Fibroblast of mammary gland (primary cell): ENCODE measurements at regions not wholly inside any gene's neighbourhood (a gene's known extent, or its start where the extent isn't known, plus 50 kb on each side); places are given as distances from the start of the nearest gene placed in this dataset.
A peak's percentile ranks its signal among the peaks of the same experiment; 100 is the strongest.

Experiments
- DNase-seq: peaks from one replicate; pipeline ENCODE4 v3.0.0-alpha.2; 2010; ENCODE audit warnings: low read depth
- H3K4me3 ChIP-seq: 2 replicates; pipeline ENCODE4 v1.5.1; 2011; ENCODE audit warnings: low read depth, mild to moderate bottlenecking, low read length, moderate library complexity; ENCODE audit not compliant: control insufficient read depth
- TF ChIP-seq, protein P1 (sequence below): conservative IDR thresholded peaks from 2 replicates; pipeline ENCODE4 v1.5.1; 2011; ENCODE audit warnings: low read depth, low read length, inconsistent platforms; ENCODE audit not compliant: control insufficient read depth, insufficient read depth

DNA sequence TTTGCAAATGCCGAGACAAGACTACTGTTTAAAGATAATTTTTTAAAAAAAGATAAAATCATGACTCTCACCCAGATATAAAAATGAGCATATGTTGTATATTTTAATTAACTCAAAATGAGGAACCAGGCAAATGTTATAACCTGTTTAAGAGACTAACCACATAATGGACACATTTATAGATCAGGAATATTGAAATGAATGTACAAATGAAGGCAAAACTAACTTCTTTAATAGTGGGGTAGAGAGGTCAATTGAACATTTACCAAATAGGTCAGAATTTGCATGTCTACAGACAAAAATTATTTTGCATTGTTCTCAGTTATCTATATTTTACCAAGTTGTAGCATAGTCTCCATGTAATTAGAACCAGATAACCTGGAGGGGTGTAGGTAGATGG, 134.3 kb upstream of the PFN2 start:
- TF ChIP-seq, protein P1, sequence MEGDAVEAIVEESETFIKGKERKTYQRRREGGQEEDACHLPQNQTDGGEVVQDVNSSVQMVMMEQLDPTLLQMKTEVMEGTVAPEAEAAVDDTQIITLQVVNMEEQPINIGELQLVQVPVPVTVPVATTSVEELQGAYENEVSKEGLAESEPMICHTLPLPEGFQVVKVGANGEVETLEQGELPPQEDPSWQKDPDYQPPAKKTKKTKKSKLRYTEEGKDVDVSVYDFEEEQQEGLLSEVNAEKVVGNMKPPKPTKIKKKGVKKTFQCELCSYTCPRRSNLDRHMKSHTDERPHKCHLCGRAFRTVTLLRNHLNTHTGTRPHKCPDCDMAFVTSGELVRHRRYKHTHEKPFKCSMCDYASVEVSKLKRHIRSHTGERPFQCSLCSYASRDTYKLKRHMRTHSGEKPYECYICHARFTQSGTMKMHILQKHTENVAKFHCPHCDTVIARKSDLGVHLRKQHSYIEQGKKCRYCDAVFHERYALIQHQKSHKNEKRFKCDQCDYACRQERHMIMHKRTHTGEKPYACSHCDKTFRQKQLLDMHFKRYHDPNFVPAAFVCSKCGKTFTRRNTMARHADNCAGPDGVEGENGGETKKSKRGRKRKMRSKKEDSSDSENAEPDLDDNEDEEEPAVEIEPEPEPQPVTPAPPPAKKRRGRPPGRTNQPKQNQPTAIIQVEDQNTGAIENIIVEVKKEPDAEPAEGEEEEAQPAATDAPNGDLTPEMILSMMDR: no peak

DNA sequence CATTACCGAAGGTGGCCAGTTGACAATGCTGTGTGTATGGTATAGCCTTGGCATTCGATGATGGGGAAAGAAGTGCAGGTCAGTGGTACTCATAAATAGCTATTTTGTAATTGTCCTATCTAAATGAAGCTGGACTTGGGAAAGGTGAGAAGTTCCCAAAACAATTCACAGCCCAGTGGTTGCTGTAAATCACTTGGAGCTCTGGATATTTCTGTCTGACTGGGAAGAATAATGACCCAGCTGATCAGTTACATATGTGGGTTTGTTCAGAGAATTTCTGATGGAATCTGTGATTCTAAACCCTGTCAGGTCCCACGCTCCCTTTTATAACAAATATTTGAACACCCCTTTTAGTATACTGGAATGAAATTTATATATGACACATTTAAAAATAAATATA, 133.9 kb upstream of the PFN2 start:
- H3K4me3 ChIP-seq: no peak overlapping the region
- DNase-seq: peak; percentile 26
- TF ChIP-seq, protein P1: no peak

More for the DNA sequence above, 134.3 kb upstream of the PFN2 start:
- DNase-seq: no peak
- H3K4me3 ChIP-seq: no peak overlapping the region

- TF ChIP-seq, protein P1: no peak
- H3K4me3 ChIP-seq: no peak overlapping the region
- DNase-seq: peak; percentile 24
Measured at GRCh38 chr3:150101016-150101415, 130.3 kb upstream of the PFN2 start.

DNA sequence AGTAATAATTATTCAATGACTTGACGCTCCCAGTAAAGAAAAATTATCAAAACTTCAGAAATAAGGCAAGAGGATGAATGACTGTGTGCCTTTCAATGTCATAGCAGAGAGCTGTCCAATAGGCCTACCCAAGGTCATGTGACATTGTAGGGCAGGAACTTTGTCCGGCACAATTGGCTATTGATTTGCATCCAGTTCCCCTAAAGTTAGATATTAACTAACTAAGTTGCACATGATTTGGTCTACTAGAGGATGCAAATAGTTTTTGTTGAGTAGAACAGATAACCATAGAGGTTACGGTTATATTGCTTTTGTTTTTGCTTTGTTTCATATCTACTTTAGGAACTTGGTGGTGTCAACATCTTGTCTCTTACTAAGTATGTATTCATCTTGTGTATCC, 127.9 kb upstream of the PFN2 start:
- TF ChIP-seq, protein P1: no peak
- DNase-seq: no peak
- no peak overlapping the region for H3K4me3 ChIP-seq

DNA sequence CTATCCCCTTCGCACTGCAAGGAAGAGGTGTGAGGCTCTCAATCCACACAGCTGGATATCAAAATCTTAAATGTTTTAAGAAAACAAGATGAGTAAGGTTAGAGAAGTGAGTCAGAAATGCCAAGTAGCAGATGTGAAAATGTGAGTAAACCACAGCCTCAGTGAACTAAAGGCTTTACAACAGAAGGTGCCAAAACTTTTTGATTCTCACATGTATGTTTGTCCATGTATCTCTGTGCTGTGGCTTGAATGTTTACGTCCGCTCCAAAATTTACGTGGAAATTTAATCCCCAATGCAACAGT, 126.8 kb upstream of the PFN2 start:
- H3K4me3 ChIP-seq: no peak overlapping the region
- peak; percentile 86 for DNase-seq
- TF ChIP-seq, protein P1: no peak

GRCh38 chr3:150096700-150097587, 126.2 kb upstream of the PFN2 start:
- TF ChIP-seq, protein P1: no peak
- no peak overlapping the region for H3K4me3 ChIP-seq
- no peak for DNase-seq
